ENCODE measurements at regions not wholly inside any gene's neighbourhood (a gene's known extent, or its start where the extent isn't known, plus 50 kb on each side); places are given as distances from the start of the nearest gene placed in this dataset.

DNA sequence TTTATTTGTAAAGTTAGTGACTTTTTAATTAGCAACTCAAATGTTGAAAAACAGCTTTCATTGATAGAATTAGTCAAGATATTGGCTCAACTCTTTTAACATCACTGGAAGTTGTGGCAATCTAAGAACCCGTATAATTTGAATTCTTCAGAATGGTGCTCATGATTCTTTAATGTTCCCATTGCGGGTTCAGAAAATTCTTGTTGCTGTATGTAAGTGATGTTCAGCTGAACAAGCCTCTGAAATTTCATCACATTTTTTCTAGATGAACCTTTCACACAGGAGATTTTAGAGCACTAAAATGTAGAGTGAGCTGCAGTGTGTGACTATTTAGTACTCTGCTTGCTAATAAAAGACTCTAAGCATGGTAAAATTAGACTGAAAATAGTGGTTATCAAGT lies 1317.7 kb downstream of the FSTL5 start:
- no peak for DNase-seq (ENCODE audit: low spot score)

DNA sequence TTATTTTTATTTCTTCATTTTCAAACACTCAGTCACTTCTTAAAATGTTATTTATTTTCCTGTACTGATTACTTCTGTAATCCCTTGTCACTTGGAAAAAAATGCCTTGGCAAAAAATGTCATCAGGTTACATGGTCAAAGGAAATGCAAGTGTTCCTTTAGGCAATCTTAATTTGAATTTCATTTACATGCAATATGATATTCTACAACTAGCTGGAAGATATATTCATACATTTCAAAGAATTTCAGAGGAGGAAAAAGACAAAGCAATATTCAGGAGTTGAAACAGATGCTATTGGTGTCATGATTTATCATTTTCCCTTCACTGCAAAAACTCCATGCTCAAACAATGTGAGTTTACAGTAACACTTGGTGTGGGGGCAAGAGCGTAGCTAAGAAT lies 1316.6 kb downstream of the FSTL5 start:
- DNase-seq (ENCODE audit: low spot score): no peak

DNA sequence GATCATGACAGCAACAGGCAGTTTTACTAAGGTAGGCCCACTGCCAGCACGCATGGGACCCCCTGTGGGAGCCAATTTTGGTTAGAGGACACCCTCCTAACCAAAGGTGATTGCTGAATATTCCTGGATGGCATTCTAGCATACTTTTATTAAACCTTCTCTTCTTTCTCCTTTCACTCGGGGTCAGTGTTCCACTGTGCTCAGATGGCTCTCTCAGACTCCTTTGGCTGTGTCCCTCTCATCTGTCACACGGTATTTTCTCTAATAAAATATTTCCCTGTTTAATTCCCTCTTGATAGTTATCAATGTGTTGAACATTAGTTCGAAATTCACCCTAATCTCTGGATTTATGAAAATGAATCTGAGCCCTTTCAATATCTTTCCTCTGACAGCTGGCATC lies 1315.3 kb downstream of the FSTL5 start:
- no peak for DNase-seq (ENCODE audit: low spot score)

DNA sequence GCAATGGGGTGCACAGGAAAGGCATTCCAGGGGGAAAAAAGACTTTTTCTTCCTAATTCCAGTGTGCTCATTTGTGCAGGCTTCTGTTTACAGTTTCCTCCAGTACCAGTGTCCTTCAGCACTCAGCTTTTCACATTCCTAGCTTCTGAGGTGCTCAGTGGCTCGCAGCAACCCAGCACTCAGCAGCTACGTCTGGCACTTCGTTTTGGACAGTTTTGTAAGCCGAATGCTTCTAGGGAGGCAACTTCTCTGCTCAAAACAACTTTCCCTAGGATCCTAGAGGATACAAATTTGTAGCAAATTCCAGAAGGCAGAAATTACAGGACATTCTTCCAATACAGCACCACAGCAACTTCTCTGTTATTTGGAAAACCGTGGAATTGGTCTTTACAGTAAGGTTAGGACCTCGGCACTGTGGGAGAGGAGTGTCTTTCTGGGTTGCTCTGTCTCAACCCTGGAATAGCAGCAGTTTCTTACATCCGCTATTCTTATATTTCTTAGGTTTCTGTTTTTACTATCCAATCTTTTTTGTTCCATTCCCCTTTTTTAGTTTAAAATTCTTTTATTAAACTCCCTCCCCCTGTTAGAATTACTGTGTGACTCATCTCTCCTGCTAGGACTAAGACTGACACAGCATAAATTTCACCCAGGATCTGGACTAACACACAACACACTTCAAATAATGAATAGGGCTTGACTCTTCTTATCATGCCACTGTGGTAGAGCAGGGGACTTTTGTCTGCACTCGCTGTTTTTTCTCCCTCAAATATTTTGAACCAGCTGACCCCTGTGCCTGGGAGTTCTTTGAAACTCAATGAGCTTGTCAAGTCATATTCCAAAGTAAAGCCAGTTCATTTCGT lies 1314.7 kb downstream of the FSTL5 start:
- DNase-seq (ENCODE audit: low spot score): no peak

DNA sequence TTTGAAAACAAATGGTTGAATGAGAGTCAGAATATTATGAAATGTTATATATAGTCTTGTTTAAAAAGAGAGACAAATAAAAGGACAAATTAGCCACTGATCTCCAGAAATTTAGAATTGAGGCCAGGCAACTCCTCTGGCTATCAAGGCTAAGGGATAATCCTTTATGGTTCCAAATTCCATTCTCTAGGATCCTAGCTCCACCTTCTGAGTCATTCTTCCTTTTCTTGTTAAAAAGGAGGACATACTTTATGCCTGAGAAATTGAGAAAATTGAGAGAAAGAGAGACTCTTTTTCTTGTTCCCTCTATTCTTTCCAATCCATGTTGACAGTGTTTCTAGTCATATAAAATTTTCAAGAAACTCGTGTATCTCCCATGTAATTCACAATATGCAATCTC lies 1299.5 kb downstream of the FSTL5 start:
- DNase-seq (ENCODE audit: low spot score): no peak

DNA sequence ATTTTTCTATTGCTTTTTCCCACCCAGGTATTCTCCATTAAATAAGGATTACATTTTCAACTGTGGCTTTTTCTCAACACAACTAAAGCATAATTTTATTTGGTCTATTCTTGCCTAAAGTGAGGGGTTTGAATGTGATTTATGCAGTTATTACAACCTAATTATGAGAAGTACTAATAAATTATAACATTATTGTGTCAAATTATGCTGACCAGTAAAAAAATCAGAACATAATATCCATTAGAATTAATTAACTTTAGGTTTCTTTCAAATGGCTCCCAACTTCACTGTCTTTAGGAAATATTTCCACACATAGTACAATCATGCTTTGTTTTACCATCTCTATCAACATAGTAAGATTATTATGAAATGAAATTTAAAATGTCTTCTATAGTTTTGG lies 1293.9 kb downstream of the FSTL5 start:
- no peak for DNase-seq (ENCODE audit: low spot score)

DNA sequence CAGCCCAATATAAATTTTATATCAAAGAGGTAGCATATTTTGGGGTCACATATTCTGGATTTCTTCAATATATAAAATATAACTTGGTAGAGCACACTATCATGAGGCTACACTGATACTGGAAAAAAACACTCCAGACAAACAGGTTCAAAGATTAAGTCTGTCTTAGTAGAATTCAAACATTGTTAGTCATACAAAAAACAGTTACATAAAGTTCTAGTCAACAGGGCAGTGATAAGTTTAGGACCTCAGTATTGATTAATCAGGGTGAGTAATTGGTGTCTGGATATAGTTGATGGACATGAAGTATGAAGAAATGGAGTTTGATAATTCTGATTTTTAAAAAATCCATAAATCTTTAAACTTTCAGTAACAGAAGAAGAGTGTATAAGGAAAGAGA lies 1291.3 kb downstream of the FSTL5 start:
- DNase-seq (ENCODE audit: low spot score): no peak

DNA sequence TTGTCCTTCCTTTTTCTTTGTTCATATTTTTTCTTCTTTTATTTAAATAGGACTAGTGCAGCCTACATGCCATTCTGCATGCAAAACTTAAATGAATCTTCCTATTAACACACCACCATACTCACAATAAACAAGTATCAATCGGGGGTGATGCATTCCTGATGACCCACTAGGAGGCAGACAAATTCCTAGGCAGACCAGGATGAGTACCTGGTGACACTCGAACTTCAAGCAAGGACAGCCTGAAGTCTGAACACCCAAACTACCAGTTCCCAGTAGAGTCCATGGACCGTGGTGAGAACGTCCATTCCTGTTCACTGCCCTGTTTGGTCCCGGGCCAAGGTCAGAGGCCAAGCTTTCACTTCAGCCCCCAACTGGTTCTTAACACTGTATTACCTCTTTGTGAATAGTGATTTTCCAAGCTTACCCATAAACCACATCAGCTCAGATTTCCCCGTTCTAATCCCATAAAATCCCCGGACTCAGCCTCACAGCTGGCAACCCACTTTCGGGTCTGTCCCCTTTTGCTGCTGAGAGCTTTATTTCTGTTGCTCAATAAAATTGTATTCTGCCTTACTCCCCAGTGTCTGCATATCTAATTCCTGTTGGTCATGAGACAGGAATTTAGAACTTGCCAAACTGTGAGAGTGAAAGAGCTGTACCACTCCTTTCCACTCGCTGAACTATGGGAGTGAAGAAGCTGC lies 1286.6 kb downstream of the FSTL5 start:
- DNase-seq (ENCODE audit: low spot score): no peak

DNA sequence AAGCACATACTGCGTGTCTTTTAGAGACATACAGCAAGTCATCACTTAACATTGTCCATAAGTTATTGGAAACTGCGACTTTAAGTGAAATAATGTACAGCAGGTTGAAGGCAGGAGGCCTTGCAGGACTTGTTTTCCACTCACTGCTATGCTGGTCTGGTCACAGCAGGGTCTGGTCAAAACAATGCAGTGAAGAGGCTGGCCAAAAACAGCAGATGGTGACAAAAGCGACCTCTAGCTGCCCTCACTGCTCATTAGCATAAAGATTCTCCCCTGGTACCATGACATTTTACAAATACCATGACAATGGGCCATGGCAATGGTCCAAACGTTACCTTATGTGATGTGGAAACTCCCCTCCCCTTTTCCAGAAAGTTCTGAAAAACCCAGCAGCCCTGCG lies 1283.6 kb downstream of the FSTL5 start:
- no peak for DNase-seq (ENCODE audit: low spot score)

DNA sequence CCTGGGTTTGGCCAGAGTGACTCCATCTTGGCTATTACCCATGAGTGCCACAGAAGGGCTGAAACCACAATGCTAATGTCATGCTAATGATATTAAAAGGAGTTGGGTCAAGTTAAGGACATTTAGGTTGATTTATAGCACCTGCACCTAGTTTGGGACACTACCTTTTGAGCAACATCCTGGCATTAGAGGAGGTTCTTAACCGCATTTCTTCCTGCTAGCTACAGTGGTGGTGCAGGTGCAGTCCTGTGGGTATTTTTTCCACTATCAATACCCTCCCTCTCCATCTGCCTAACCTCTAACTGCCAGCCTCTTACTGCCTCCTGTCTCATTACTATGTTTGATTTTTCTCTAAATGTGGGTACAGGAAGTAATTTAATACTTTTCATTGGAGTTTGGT lies 1276.1 kb downstream of the FSTL5 start:
- no peak for DNase-seq (ENCODE audit: low spot score)

DNA sequence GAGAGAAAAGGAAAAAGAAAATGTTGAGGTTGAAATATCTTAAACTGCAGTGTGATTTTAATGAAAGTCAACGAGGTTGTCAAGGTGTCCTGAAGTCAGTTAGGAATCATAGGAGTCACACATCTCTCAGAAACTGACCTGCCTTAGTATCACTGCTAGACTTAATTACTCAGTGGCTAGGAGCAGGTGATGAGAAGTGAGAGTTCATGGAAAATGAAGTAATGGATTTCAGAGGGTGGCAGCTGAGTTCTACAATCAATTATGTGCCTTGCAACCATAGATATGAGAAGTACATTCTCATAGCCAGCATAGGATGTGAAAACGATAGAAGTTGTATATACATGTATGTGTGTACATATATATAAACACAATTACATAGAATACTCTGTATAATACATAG lies 1269.7 kb downstream of the FSTL5 start:
- DNase-seq (ENCODE audit: low spot score): no peak

DNA sequence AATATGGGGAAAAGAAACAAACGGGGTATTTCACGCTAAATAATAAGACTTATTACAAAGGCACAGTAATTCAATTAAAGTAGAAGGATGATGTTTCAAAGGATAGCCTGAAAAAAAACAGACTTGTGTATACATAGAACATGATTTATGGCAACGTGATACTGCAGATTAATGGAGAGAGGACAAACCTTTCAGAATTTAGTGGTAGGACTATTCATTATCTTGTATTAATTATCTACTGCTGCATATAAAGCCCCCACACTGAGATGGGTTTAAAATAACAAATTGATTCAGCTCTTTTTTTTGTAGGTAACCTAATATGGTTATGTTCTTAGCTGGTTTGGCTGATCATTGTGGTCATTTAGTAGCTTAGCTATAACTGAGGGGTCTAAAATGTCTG lies 1269.0 kb downstream of the FSTL5 start:
- DNase-seq (ENCODE audit: low spot score): no peak

DNA sequence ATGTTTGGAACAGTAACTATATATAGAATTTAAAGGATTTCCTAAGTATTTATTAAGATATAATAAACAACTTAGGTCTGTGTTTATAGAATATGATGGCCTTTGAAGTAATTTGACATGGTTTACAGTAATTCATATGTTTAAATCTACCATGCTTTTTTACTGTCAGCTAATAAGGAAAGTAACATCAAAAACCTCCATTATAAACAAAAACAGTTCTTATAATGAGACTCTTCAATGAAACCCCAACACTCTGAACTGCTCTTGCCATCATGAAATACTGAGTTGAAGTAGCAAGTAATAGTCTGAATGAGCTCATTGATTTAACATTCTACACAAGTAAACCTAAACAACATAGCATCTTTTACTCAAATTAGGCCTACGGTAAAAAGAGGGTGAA lies 1236.5 kb downstream of the FSTL5 start:
- DNase-seq (ENCODE audit: low spot score): no peak

DNA sequence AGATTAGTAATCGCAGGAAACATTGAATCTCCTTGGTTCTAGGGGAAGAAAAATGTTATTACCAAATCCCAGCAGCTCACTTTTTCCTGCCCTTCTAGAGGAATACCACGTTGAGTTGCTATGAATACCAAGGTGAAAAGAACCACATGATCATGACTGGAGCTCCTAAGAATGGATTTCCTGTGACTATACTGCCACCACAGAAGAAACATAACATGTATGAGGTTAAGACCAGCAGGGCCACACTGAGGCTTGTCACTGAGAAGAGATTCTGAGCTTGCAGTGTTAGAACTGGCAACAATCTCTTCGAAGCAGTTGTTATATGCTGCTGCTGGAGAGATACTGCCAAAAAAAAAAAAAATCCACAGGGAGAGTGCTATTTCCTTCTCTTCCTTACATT lies 1235.3 kb downstream of the FSTL5 start:
- no peak for DNase-seq (ENCODE audit: low spot score)

DNA sequence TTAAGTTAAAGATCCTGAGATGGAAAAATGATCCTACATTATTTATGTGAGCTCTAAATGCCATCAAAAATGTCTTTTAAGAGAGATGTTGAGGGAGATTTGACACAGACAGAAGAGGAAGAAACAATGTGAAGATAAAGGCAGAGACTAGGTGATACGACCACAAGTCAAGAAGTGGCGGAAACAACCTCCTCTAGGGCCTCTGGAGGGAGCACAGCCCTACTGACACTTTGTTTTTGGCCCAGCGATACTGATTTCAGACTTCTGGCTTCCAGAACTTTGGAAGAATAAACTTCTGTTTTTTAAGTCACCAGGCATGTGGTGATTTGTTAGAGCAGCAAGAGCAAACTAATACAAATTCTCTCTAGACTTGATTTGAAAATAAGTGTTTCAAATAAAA lies 1216.1 kb downstream of the FSTL5 start:
- DNase-seq (ENCODE audit: low spot score): no peak

DNA sequence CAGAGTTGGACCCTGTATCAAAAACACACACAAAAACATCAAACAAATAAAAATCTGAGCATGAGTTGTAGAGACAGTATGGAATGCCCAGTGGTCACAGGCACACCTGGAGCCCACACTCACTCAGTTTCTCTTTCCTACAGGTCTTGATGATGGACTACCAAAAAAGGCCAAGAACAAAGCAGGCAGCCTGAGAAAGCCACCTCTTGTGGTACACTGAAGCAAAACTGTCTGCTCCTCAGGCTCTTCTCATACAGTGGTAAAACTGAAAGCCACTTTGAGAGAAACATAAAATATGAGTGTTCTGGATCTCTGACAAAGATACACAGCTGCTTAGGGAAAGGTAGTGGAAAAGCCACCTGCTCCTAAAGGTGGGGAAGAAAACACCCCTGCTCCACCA lies 1206.9 kb downstream of the FSTL5 start:
- DNase-seq (ENCODE audit: low spot score): no peak

DNA sequence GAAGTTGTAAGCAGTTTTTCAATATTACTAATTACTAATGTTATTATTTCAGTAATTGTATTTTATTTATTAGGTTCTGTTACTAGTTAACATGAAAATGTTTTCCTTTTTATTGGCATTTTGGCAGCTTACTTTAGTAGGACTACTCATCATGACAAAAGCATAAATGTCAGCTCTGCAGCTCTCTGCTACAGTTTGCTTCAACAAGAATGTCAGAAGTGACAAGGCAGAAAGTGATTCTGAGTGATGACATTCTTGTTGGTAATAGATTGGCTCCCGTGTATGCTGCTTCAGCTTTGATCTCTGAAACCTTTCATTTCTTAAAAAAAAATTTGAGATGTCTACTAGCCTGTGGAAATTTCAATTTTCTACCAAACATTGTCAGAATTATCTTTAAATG lies 1193.9 kb downstream of the FSTL5 start:
- DNase-seq (ENCODE audit: low spot score): no peak

DNA sequence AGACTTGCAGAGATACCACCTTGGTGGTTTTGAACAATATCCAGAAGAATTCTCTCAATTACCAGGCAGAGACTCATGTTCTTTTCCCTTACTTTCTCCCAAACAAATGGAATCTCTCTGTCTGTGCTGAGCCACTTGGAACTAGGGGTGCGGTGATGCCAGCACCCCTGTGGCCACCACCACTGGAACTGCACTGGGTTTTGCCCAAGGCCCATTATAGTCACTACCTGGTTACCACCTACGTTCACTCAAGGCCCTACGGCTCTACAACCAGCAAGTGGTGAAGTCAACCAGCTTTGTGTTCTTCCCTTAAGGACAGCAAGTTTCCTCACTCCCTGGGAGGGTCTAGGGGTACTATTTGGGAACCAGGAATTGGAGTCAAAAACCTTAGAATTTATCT lies 1183.7 kb downstream of the FSTL5 start:
- no peak for DNase-seq (ENCODE audit: low spot score)

DNA sequence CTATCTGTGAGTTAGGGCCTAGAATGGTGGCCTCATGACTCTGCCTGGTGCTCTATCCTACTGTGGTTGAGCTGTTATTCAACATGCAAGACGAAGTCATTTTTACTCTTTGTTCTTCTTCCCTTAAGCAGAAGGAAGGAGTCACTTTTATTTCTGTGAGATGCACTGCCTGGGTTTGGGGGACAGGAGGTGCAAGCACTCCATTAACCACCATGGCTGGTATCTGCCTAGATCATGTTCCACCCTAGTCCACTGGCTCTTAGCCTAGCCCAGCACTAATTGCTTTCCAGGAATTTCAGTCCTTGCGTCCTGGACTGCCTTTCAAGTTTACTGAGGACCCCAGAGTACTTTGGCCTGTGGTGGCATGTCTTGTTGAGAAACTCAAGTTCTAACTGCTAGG lies 1182.7 kb downstream of the FSTL5 start:
- DNase-seq (ENCODE audit: low spot score): no peak

DNA sequence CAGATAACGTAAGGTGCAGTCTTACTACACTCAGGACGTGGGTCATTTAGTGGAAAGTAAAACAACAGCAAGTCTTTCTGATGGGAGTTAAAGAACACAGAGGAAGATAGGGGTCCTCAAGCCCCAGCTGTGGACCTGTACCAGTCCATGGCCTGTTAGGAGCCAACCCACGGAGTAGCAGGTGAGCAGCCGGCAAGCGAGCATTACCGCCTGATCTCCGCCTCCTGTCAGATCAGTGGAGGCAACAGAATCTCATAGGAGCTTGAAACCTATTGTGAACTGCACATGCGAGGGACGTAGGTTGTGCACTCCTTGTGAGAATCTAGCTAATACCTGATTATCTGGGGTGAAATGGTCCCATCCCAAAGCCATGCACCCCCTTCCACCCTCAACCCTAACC lies 1180.8 kb downstream of the FSTL5 start:
- DNase-seq (ENCODE audit: low spot score): no peak

DNA sequence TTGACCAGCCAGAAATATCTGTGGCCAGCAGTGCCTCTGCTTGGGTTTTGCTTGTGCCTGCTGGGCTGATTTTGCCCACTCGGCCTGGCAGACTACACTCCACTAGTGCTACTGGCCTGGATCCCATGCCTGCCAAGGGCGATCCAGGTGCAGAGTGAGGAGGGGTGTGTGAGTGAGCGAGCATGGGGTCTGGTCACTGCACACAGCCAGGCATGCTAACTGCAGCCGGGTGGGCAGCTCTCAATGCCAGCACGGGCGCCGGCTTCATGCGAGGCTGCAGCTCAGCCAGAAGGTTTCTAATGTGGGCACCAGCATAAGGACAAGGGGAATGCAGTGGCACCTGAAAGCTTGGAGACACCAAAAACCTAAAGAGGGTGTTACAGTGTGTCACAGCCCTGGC lies 1161.4 kb downstream of the FSTL5 start:
- no peak for DNase-seq (ENCODE audit: low spot score)

DNA sequence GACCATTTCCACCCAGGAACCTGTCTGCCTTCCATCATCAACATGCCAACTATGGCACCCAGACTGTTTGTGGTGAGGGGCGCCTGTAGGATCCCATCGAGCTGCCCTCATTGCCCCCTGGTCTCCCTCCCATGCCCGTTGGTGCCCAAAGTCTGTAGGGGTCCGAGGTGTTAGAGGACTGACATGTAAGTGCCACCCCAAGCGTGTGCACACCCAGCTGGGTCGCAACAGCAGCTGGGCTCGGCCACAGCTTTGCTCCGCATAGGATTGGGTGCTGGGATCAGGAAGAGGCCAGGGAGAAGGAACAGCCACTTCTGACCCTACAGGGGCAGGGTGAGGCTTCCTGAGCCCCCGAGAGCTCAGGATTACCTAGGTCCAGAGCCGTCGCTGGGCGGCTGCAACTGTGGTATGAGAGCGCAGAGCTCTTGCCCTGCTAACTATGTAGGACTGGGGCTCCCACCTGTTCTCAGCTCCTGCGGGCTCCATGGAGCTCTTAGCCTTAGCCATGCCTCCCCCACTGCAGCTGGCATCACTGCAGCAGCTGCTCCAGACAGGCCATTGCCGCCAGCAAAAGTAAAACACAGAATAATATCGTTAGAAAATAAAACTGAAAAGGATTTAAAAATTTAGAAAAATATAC lies 1160.3 kb downstream of the FSTL5 start:
- DNase-seq (ENCODE audit: low spot score): no peak

DNA sequence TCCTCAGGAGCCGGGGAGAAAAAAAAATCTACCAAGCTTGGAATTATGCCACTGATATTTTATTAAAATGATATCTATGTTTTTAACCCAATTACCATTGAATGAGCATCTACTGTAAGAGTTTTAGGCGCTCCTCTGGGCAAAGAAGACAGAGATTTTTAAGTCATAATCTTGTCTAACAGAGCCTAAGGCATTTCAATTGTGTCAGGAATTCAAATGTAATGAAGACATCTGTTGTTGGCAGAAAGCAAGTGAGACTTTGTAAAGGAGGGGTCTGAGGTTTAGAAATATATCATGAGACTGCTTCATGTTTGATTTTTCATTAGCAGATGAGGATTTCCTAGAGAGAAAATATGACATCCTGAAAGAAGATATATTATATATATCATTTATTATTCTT lies 1158.1 kb downstream of the FSTL5 start:
- no peak for DNase-seq (ENCODE audit: low spot score)

Data from HuH-7.5 (cell line).